ENCODE measurements at regions not wholly inside any gene's neighbourhood (a gene's known extent, or its start where the extent isn't known, plus 50 kb on each side); places are given as distances from the start of the nearest gene placed in this dataset.
"Not testable (repeated sequence)": the region's sequence is repeated elsewhere in the genome, so short reads cannot be mapped to it uniquely, and the experiment has no call there.

DNA sequence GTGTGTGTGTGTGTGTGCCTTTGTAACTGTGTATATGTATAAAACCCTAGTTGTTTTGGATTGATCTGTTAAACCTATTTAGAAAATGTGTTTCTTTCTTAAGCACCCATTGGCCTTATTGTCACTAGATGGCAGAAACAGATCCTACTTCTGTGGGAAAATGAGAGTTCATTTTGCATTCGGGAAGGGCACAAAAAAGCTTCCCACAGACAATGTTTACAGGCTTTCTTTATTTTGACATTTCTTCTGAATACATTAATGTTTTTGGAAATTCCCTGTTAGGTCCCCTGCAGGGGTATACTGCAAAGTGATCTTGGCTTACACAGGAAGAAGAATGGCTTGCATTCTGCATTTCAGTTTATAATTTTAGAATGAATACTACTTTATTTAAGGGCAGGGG is 481.8 kb upstream of the ARRDC3 start:
- DNase-seq, result peak; percentile 19

DNA sequence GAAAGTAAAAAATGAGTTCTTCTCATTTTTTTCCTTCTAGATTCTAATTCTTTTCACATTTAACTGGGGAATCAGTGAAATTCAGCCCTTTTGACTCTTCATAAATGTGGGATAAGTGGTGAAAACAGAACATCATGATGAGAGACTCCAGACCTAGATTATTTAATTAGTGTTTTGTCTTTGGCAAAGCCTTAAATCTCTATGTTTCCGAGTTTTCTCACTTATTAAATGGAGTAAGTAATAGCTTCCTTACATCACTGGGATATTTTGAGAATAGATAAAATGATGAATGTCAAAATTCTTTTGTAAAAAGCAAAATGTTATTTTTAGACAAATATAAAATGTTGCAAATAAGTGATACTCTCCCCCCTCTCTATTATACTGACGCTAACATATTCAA is 468.6 kb upstream of the ARRDC3 start:
- no peak for DNase-seq

DNA sequence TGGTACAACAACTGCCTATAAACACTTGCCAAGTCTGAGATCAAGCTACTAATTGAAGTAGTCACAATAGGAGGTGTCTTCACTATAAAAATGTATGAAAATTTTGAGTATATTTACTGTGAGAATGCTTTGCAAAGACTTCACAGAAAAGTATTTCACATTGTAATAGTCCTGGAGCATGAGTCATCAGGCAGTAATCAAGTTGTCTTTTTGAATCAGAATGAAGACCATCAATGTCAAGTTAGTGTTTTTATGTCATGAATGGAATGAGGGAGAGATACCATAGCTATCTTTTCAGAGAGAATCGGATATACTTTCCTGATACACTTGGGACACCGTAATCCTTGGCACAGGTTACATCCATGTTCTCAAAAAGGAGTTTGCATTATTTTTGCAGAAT is 466.9 kb upstream of the ARRDC3 start:
- no peak for DNase-seq

DNA sequence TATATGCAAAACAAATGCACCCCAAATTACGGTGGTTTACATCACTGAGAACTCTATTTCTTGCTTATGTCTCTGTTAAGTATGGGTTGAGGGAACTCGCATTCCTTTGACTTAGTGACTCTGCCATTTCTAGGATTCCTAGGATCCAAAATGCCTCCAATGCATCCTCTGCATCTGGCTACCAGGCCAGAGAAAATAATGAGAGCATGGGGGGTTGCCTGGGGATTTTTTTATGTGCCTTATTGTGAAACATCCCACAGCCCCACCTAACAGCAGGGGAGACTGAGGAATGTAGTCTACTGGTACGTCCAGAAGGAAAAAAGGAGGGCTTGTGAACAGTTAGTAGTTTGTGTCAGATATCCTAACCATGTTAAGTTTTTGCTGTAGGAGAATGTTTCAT is 466.0 kb upstream of the ARRDC3 start:
- DNase-seq, result no peak

DNA sequence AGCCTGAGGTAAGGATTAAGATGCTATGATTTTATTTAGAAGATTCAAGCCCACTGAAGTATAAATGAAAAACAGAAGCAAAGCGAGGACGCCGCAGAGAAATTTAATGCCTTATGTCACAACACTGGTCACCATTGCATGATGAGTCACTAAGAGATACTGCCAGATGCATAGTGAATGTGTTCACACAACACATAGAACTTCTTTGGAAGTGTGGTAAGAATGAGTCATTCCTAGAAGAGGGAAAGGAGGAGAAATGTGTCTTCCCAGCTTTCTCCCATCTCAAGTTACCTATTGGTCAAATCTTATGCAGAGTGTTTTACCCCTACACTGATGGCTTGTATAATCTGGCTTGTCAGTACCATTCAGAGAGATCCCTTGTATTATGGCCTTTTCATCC is 465.3 kb upstream of the ARRDC3 start:
- peak; percentile 68 for DNase-seq

DNA sequence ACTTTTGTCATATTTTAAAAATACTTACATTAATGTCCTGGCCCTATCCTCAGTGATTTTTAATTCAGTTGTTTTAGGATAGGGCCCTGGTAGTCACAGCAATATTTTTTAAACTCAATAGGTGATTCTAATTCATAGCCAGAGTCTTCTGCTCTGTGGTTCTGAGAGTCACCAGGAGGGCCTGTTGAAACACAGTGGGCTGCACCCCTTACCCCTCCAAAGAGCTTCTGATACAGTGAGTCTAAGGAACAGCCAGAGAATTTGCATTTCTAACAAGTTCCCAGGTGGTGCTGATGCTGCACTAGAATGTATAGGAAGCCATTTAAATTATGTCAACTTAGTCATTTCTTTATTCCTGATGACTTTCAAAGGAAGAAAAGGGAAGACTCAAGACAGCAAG is 458.3 kb upstream of the ARRDC3 start:
- no peak for DNase-seq

DNA sequence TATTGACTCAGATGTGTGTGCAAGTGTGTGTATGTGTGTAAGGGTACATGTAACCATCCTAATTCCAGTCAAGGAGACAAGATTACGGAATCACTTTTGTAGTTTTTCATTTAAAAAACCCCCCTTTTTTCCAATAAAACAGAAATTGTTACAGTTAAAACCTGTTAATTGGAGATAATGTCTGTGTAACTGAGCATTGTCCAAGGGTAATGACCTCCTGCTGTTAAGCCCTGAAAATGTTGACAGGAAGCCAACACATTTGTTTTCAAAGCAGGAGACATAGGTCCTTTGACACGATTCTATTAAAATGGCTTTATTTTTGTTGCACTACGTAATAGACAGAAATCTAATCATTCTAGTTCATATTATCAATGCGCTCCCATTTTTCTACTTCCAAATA is 457.3 kb upstream of the ARRDC3 start:
- no peak for DNase-seq

DNA sequence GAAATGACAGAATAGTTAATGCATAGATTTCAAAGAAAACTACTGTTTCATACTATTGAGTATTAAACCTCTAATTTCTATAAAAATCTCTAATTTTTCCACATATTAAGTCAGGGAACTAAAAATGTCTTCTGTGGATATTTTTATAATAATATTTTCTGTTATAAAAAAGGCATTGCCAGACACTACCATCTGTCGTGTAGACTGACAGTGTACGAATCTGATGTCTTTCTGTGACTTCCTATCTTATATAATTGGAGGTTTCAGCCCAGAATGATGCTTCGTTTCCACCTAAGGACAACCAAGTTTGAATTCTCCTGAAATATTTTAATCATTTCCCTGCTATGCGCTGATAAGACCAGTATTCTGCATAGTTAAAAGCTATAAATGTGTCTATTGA is 456.6 kb upstream of the ARRDC3 start:
- DNase-seq, result no peak

DNA sequence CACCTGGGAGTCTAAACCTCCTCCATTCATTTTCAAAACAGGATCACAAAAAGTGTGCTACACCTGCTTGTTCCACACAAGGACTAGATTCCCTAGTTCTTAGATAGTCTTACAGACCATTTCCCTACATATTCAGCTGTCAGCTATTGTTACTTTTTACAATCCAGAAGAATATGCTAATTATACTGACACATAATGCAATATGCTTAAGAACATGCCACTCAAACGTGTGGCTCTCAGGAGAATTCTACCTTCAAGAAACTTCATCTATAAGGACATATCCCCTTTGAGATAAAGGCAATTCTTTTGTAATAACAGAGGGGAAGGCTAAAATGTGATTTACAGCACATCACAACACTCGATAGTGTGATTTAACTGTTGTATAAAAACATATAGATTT is 456.1 kb upstream of the ARRDC3 start:
- no peak for DNase-seq

DNA sequence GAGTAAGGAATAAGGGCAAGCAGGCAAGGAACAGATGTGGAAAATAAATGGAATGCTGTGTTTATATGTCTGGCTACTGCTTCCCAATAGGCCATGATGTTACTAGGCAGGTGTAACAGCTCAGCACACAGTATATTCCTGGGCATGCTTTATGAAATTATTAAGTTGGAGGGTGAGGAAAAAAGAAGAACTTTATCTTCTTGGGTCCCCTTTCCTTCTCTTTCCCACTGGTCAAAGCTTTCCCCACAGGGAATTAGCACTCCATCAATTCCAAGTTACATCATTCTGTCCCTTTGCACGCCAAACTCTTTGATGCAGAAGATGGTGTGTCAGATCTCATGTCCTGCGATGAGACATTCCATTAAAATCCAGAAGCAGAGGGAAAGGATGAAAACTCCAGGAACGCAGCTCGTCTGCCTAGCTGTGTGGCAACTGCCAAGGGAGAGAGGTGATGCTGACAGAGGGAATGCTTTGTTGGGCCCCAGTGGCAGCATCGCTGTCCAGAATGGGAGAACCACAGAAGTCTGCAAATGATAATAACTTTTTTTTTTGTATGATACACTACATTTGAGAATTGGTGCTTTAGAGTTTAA is 447.3 kb upstream of the ARRDC3 start:
- no peak for DNase-seq

DNA sequence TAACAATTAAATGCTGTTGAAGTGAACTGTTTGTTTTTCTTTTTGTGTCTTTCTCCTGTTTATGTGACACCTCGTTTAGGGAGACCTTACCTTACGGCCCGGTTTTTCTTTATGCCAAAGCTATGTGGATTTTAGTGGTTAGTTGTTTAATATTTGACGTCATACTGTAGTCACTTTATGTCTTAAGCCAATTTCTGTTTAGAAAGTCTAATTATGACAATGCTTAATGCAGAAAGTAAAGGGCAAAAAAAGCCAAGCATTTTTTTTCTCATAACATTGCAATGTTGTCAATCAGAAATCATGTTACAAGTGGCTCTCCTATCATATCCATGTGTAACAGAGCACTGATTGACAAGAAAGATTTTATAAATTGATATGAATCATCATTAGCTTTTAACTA is 442.5 kb upstream of the ARRDC3 start:
- no peak for DNase-seq

DNA sequence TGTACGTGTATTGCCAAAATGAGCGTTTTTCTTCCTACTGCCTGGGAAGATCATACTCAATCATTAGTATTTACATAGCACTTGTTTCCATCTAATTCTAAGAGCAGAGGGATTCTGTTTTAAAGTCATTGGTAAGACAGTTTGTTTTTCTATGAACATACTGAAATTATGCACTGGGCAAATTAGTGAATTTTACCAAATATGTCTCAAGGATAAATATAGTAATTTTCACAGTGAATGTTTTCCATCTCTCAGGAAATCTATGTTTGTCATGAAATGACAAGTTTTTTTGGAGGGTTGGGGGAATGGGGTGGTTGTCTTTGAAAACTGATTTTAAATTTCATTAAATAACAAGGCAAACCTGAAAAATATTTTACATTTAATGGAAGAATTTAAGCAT is 441.3 kb upstream of the ARRDC3 start:
- DNase-seq, result no peak

DNA sequence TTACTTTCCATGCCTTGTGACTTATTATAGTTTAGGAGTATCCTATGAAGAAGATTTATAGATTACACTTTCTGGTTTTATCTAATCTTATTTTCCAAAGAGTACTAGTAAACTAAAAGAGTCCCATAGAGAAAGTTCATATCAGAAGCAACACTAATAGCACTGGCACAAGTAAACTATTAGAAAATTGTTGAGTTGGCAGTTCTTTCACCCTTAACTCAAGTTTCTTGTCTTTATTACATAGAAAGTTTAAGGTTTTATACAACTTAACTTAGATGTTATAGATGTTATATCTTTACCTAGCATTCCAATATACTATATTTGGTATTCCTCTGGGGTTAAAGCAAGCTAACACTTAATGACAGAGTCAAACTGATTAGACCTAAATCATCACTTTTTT is 437.8 kb upstream of the ARRDC3 start:
- no peak for DNase-seq

DNA sequence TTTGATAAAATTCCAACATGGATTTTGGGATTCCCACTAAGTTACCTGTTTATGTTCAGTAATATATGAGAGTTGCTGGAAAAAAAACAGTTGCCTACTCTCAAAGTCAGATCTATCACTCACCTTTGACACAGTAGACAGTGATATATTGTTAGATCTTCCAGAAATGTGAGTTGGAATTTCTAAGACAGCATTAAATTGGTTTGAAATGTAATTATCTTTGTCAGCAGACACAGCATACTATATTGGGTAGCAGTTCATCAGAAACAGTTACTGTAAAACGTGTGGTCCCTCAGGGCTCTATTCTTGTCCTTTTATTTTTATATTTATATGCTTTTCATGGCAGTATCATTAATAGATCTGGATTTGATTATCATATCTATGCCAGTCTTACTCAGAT is 433.6 kb upstream of the ARRDC3 start:
- no peak for DNase-seq

DNA sequence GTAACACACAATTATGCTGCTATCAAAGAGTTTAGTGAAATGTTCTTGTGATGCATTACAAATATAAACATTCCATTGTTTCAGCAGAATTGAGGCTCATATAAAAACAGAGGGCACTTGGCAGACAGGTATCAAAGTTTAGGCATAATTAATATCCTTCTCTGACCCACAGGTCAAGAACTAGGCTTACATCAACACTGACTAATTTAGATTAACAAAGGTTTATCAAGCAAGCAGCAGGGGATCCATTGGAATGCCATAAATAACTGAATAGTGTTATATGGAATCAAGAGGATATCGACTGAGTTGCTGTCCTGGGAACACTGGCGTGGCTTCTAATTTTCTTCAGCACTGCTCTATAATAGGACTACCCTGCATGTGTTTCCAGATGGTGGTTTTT is 414.5 kb upstream of the ARRDC3 start:
- DNase-seq, result no peak

DNA sequence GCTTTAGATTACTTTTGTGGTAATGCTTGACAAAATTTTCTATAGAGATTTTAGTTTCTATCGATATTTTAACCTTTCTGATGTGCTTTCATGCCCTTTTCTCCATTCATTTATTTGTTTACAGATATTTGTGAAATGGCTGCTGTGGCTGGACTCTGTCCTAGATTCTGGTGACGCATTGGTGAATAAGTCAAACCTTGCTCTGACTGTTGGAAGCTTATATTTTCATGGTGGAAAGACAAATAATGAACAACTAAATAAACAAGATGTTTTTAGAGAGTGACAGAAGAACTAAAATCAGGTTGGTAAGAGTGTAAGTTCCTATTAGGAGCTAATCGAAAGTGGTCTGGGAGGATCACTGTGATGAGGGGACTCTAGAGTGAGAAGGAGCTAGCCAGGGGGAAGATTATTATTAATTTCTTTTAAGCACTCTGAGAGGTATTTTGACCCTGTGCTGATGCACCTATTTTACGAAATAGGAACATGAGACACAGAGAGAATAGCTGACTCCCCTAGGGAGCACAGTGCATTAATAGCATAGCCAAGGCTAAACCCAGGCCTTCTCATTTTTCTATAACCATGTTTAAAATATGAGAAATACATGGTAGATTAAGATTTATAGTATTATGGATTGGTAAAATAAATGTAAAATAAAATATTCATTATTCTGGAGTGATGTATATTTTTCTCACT is 411.9 kb upstream of the ARRDC3 start:
- DNase-seq, result peak; percentile 37

DNA sequence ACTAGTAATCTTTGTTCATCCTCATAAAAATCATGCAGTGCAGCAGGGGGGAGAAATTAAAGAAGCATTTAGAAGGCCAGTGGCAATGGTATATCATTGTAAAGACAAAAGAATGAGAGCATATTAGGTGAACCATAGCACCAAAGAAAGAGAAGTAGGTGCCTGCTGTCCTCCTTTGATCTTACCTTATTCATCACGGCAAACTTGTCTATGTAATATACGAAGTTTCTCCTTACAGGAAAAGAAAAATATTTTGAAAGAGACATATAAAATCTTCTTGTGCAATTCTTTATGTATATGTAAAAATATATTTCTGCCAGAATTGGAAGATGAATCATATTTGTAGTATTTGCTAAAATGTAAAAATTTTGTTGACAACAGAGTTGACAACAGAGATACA is 411.3 kb upstream of the ARRDC3 start:
- no peak for DNase-seq

DNA sequence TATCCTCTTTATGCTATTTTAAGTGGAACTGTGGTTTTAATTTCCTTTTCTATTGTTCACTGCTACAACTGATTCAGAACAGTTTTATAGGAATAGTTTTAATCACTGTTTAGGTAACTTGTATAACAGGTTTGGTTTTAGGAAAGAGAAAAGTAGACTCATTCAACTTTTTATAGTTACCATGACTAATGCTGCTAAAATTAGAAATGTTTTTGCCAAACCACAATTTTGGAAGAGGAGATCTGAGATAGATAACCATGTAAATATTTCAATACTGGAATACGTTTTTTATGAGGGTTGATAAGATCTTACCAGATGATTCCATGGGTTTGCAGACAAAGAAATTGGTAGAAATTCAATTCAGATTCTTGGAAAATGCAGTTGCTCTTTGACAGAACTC is 404.6 kb upstream of the ARRDC3 start:
- DNase-seq, result no peak

DNA sequence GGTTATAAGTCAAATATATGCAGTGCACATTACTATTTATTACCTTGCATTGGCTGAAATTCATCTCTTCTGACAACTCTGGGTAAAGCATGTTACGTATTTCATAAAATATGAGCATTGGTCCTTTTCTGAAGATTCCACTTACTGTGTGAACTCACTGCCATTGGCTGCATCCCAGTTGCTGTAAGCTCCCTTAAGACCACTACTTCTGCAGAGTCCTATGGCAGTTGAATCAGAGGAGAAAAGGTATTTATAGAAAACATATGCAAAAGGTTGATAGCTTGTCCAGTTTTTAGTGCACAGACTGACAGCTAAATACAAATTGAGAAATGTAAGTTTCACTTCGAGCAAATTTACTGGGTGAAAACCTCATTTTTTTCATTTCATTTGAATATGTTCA is 394.6 kb upstream of the ARRDC3 start:
- DNase-seq, result no peak

DNA sequence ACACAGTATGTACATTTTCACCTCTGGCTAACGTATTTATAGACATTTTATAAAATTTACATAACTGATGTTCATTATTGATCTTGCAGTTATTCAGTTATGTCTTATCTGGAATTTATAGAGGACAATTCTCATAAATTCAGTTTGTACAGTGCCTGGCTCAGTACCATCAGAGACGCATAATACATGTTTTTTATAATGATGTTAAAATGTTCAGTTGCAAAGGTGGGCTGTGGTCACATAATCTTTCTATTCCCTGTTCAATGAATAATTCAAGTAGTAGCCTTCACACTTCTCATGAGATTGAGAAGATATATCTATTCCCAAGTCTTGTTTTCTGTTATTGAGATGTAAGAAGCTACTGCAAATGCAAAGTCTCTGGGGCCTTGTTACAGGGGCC is 393.1 kb upstream of the ARRDC3 start:
- no peak for DNase-seq

DNA sequence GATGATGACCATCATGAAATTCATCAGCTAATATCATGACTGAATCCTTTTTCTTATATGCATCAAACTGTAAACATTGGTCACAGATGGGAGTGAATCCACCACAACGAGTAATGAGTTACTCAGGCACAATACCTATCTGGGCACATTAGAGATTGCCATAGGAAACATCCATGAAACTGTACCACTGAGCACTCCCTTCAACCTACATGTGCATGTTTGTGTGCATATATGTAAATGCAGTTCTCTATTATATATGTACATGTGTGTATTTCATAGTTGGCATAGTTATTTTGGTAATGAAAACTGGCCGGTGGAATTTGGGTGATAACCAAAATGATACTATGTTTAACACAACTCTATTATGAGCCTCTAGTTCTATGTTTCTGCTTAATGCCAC is 387.3 kb upstream of the ARRDC3 start:
- no peak for DNase-seq

DNA sequence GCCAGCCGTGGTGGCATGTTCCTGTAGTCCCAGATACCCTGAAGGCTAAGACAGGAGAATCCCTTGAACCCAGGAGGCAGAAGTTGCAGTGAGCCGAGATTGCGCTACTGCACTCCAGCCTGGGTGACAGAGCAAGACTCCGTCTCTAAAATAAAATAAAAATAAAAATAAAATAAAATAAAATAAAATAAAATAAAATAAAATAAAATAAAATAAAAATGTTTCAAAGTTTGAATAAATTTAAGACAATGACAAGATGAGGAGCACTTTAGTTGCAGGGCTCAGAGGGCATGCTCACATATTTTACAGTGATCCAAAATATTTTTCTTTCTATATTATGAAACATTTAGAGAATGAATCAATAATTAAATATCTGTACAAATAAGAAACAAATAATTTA is 374.3 kb upstream of the ARRDC3 start:
- not testable (repeated sequence) for DNase-seq

DNA sequence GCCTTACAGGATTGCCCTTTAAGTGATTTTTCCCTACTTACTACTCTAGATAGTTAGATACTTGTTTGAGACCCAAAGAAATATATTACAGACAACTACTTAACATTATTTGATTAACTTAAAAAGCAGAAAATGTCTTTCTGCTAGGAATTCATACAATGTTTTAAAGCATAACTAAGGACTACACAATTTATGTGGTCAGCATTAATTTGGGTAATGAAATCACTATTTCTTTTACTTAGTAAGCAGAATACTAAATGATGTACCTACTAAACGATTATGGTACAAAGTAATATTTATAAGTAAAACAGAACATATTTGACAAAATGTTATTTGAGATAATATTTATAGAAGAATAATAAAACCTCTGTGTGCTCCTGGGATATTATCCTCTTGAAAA is 371.9 kb upstream of the ARRDC3 start:
- DNase-seq, result no peak

DNA sequence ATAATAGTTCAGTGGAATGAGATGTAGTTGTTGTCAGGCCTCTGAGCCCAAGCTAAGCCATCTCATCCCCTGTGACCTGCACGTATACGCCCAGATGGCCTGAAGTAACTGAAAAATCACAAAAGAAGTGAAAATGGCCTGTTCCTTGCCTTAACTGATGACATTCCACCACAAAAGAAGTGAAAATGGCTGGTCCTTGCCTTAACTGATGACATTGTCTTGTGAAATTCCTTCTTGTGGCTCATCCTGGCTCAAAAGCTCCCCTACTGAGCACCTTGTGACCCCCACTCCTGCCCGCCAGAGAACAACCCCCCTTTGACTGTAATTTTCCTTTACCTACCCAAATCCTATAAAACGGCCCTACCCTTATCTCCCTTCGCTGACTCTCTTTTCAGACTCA is 361.4 kb upstream of the ARRDC3 start:
- not testable (repeated sequence) for DNase-seq

DNA sequence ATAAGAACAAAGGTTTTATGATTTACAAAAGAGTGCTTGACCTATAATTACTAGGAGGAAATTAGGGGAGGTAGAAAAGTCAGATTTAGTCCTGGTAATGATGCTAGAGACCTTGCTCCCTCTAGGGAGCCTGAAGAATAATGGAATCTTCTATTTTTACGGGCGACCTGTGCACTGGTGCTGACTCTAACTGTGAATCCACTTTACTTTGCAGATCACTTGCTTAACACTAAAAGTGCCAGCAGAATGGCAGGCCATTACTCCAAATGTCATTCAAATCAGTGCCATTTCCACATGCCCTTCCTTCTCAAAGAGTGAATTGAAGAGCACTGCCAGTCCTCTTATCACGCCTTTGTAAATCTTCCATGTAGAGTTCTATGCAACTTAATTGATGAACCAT is 359.4 kb upstream of the ARRDC3 start:
- DNase-seq, result no peak
